T-helper 1 cell treated with Interleukin-12 subunit alpha and Interleukin-12 subunit beta and Interleukin-4 antibody, amounts not matched to agents 30 ng/mL and 1 ng/mL, for 36 hours (primary cell): ENCODE measurements at regions not wholly inside any gene's neighbourhood (a gene's known extent, or its start where the extent isn't known, plus 50 kb on each side); places are given as distances from the start of the nearest gene placed in this dataset.

Experiments used
- intact Hi-C: fragments of 100-400 bp; cut with micrococcal nuclease; formaldehyde crosslinking; loops from one replicate; pipeline ENCODE4 v1.15.1; 2024

GRCh38 chr20:24762791-24763350, 186.2 kb upstream of the CST7 start:
- intact Hi-C loops = no loop called here

DNA sequence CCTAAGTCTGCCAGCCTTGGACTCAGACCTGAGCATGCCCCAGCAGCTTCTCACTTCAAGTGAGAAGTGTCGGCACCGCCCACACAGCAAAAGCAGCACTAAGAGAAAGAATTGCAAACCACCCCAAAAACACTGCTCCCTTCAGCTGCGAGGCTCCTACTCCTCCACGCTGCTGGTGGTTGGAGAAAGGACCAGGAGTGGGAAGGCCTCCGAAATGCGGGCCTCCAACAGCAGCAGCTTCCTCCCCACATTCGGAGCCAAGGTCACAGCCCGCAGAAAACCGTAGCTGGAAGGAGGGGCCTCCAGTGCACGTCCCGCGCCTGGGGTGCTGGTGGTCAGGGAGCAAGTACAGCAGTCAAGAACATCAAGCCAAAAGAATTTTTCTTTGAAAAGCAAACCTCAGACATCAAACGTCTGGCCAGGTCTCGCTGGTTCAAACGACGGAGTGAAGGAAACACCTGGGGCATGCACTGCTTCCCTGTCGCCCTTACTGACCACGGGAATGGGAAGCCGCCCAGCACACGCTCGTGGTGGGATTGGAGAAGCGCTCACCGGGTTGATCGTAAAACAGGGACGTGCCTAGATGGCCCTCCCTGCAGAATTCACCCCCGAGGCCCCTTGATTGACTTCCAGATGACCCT, 185.6 kb upstream of the CST7 start:
- intact Hi-C loops = no loop called here

DNA sequence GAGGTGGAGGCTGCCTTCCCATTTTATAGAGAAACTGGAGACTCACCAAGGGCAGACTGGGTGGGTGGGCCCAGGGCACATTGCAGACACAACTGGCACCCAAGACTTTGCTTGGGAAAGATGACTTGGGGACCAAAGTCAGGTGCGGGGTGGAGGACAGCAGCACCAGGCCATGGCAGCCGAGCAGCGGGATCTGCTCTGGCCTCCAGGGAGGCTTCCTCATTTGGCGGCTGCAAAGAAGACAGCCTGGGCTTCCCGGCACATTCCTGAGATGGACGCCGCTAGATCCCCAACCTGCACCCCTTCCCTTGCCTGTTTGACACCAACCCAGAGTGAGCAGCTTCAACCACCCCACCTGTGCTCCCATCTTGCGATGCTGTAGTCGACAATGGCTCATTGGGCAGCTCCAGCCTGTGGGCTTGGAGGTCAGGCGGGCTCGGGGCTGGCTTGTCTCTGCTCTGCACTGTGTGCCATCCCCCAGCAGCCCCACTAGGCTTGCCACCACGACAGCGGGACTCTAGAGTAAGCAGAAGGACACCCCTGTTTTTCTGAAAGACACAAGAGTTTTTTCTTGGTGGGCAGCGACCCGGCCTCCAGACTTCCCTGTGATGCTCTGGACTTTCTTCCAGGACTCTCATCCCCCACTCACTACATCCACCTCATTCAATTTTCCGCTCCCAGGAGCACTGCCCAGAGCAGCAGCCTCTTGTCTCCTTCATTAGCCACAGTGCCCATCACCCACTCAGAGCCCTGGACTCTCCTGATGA, 184.9 kb upstream of the CST7 start:
- intact Hi-C loops = no loop called here

DNA sequence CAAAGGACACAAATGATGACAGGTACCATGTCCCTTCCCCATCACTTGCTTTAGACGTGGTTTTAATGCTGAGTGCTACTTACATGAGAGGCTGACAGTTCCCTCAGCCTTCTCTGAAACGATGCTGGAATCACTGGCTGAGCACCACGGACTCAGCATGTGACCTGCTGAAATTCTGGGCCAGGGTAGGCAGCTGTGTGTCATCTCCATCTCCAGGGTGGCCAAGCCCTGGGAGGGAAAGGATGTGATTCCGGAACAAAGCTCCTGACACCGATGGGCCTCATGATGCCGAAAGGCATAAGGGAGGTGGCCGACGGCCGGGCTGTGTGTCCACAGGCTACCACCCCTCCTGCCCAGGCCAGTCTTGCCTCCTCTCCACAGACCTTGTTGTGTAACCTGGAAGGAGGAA, 184.3 kb upstream of the CST7 start:
- intact Hi-C loops = no loop called here

GRCh38 chr20:24765316-24766142, 183.5 kb upstream of the CST7 start:
- intact Hi-C loops = no loop called here

GRCh38 chr20:24766143-24766527, 182.9 kb upstream of the CST7 start:
- intact Hi-C loops = no loop called here

GRCh38 chr20:24766826-24767622, 182.0 kb upstream of the CST7 start:
- intact Hi-C loops = no loop called here

DNA sequence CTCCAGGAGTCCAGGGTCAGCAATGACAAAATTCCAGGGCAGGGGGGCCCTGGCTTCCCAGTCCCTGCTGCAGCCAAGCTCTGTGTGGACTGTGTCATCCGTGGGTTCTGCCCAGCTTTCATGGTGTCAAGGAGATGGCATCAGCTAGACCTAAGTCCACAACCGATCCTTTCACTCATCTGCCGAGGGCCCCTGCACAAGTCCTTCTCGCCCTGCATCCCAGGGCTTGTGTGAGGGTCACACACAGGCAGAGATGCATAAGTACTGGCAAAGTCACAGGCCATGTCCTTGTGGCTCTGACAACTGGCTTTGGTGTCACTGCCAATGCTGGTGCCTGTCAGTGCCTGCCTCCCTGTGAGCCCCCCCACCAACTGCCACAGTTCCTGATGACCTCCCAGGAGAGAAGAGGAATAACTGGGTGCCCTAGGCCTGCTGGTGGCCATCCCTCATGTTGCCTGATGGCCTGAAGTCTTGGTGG, 181.4 kb upstream of the CST7 start:
- intact Hi-C loops = no loop called here

DNA sequence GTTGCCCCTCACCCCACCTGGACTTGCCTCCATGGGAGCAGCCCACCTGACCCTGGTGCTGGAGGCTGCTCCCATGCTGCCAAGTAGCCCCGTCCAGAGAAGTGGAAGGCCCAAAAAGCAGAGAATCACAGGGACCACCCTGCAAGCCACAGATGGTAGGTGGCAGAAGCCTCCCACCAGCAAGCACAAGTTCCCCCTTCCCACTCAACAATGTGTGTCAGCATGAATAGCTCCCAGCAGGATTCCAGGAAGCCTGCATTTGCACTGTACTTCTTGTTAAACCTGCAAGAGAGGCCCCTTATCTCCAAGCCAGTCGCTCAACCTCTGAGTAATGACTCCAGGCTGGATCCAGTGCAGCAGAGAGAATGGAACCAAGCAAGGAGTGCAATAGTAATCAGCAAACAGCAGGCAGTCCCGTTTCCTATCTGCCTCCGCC, 180.8 kb upstream of the CST7 start:
- intact Hi-C loops = no loop called here

DNA sequence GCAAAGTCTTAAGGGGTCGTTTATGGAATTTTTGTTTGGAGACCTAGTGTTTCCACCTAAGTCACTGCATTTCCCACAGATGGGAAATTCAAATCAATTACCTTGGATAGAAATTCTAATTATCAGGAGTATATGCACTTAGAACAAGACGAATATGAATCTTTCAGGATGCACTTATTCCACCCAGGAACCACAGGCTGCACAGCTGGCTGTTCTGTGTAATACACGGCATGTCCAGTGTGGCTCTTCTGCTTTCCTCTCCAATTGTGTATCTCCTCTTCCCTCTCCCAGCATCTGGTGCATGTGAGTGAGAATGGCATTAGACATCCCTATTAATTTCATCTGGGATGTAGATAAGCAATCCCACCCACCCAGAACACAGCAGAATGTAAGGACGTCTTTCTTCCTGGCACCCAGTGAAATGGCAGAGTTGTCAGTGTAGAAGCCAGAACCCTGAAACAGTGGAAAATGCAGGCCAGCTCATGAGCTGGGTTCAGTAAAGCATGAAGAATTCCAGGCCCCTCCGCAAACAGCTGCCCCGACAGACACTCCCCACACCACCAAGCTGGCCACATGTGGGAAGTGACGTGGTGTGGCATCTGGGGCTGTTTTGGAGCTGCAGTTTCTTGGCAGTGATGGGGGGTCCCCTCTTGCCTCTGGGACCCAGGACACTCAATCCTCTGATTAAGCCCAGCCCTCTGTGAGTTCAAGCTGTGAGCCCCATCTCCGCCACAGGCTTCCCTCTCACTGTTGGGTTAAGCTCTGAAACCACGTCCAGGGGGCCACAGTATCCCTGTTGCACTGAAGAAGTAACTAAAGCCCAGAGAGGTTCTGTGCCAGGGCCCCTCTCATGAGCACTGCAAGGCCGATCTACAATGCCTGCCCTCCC, 180.1 kb upstream of the CST7 start:
- intact Hi-C loops = no loop called here

DNA sequence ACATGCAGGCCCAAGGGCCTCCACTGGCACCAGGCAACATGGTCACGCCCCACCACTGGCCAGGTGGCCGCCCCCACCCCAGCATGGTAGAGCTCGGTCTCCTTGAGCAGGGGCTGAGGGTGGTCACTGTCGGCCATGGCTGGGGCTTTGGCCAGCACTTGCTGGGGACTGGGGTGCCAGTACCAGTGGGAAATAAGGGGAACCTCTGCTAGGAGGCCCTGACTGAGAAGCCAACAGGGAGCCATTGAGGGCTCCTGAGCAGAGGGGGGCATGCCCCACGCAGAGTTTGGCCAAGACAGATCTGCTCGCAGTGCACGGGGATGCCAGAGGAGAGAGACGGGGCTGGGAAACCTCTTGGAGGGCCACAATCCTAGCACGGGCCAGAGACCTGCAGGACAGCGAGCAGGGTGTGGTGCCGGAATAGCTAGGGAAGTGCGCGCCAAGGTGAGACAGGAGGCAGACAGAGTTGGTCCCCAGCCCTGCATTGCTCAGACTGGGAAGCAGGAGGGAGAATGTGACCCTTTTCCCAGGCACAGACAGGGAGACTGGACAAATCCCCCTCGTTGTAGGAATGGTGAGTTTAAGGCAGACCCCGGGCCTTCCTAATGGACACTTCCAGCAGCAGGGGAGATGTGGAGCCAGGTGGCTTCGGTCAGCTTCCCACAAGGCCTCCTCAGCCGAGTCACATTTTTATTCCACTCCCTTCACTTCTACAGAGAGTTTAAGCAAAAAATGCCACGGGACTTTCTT, 179.0 kb upstream of the CST7 start:
- intact Hi-C loops = no loop called here

GRCh38 chr20:24770628-24771541, 178.2 kb upstream of the CST7 start:
- intact Hi-C loops = no loop called here

- intact Hi-C loops = no loop called here
Observed at GRCh38 chr20:24771542-24772061, 177.5 kb upstream of the CST7 start.

DNA sequence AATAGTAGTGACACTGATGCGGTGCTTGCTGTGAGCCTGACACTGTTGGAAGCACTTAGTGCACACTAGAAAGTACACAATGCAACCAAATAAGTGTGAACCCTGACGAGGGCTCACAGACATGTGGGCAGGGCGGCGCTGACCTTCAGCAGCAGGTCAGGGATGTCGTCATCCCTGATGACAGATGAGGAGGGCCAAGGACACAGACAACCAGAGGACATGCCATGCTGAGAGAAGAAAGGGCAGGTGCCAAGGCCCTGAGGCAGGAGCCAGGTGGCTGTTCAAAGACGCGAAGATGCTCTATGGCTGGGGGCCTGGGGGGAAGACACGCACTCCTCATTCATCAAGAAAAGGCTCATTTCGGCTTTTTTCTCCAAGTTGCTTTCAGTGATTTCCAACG, 176.4 kb upstream of the CST7 start:
- intact Hi-C loops = no loop called here

- intact Hi-C loops = no loop called here
Observed at GRCh38 chr20:24773168-24773567, 175.9 kb upstream of the CST7 start.

DNA sequence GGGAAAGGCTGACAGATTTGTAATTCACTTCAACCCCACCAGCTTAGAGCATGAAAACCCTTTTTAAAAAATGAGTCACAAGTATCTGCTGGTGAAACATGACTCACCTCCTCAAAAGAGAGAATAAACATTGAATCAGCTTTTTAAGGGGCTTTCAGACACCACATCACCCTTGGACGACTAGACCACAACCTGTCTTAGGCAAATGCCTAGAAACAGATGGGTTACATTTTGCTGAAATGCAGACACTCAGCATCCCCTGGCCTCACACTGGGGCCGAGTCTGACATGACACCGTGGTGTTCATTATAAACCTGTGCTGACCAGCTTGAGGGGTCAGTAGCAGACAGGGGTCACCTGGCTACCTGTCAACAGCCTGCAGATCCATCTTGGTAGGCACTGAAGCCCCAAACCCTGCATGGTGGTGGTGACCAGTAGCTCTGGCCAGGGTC, 175.3 kb upstream of the CST7 start:
- intact Hi-C loops = no loop called here

- intact Hi-C loops = no loop called here
Observed at GRCh38 chr20:24775966-24776365, 173.1 kb upstream of the CST7 start.

DNA sequence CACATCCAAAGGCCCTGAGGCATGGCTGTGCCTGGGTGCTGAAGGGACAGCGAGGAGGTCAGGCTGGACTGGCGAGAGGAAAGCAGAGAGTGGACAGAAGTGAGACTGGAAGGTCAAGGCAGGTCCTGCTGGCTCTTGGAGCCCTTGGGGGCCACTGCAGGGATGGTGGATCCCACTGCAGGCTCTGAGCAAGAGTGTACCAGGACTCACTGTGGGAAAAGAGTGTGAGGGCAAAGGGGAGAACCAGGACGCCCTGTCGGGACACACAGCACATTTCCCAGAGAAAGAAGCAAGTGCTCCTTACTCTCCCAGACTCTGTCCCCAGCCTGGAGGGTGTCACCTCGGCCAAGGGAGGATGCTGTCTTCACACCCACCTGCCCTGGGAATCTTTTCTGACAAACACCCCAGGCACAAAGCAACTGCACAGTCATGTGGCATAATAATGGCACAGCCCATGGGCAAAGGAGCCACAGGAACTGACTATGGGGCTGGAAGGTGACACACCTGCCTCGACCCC, 172.3 kb upstream of the CST7 start:
- intact Hi-C loops = no loop called here
